ENCODE measurements at regions not wholly inside any gene's neighbourhood (a gene's known extent, or its start where the extent isn't known, plus 50 kb on each side); places are given as distances from the start of the nearest gene placed in this dataset.
"Not testable (repeated sequence)": the region's sequence is repeated elsewhere in the genome, so short reads cannot be mapped to it uniquely, and the experiment has no call there.

GRCh38 chr12:33533527-33533926 is 93.9 kb upstream of the SYT10 start:
- TF ChIP-seq CTCF (IDR thresholded peaks at IDR 0.05; ENCODE audit: insufficient read depth, low read depth, low read length): no peak
- H3K36me3 ChIP-seq (ENCODE audit: control insufficient read depth, insufficient read depth, low read length): no peaks in the 10 kb centered on the region
- DNase-seq (ENCODE audit: low read depth): no peak
- H3K4me3 ChIP-seq (ENCODE audit: low read depth, low read length): no peak overlapping the region
- no peaks in the 10 kb centered on the region for H3K27me3 ChIP-seq (ENCODE audit: control insufficient read depth, insufficient read depth, low read length)
- CTCF ChIA-PET: no interaction called here
- POLR2A ChIA-PET: no interaction called here

GRCh38 chr12:33536431-33536830 is 96.8 kb upstream of the SYT10 start:
- CTCF ChIA-PET: no interaction called here
- Histone ChIP-seq H3K27me3 (ENCODE audit: control insufficient read depth, insufficient read depth, low read length) (no peaks in the 10 kb centered on the region), H3K36me3 (ENCODE audit: control insufficient read depth, insufficient read depth, low read length) (no peaks in the 10 kb centered on the region), H3K4me3 (ENCODE audit: low read depth, low read length) (no peak overlapping the region)
- DNase-seq (ENCODE audit: low read depth): no peak
- POLR2A ChIA-PET: no interaction called here
- TF ChIP-seq CTCF (IDR thresholded peaks at IDR 0.05; ENCODE audit: insufficient read depth, low read depth, low read length): no peak

- CTCF ChIA-PET: no interaction called here
- Histone ChIP-seq H3K27me3 (ENCODE audit: control insufficient read depth, insufficient read depth, low read length) (no peaks in the 10 kb centered on the region), H3K36me3 (ENCODE audit: control insufficient read depth, insufficient read depth, low read length) (no peaks in the 10 kb centered on the region), H3K4me3 (ENCODE audit: low read depth, low read length) (no peak overlapping the region)
- DNase-seq (ENCODE audit: low read depth): no peak
- POLR2A ChIA-PET: no interaction called here
- TF ChIP-seq CTCF (IDR thresholded peaks at IDR 0.05; ENCODE audit: insufficient read depth, low read depth, low read length): no peak
Measured at GRCh38 chr12:33546004-33546403, 106.4 kb upstream of the SYT10 start.

- TF ChIP-seq CTCF (IDR thresholded peaks at IDR 0.05; ENCODE audit: insufficient read depth, low read depth, low read length): no peak
- CTCF ChIA-PET: no interaction called here
- POLR2A ChIA-PET: no interaction called here
- no peak overlapping the region for H3K4me3 ChIP-seq (ENCODE audit: low read depth, low read length)
- no peaks in the 10 kb centered on the region for H3K36me3 ChIP-seq (ENCODE audit: control insufficient read depth, insufficient read depth, low read length)
- H3K27me3 ChIP-seq (ENCODE audit: control insufficient read depth, insufficient read depth, low read length): no peaks in the 10 kb centered on the region
- no peak for DNase-seq (ENCODE audit: low read depth)
Measured at GRCh38 chr12:33547084-33547483, 107.5 kb upstream of the SYT10 start.

- H3K36me3 ChIP-seq (ENCODE audit: control insufficient read depth, insufficient read depth, low read length); H3K27me3 ChIP-seq (ENCODE audit: control insufficient read depth, insufficient read depth, low read length); DNase-seq (ENCODE audit: low read depth); CTCF ChIA-PET; POLR2A ChIA-PET; H3K4me3 ChIP-seq (ENCODE audit: low read depth, low read length): not testable (repeated sequence)
Measured at GRCh38 chr12:33550214-33550613, 110.6 kb upstream of the SYT10 start.

- ChIA-PET POLR2A (no interaction called here), CTCF (no interaction called here)
- Histone ChIP-seq H3K4me3 (ENCODE audit: low read depth, low read length) (no peak overlapping the region), H3K27me3 (ENCODE audit: control insufficient read depth, insufficient read depth, low read length) (no peaks in the 10 kb centered on the region), H3K36me3 (ENCODE audit: control insufficient read depth, insufficient read depth, low read length) (no peaks in the 10 kb centered on the region)
- no peak for DNase-seq (ENCODE audit: low read depth)
- TF ChIP-seq CTCF (IDR thresholded peaks at IDR 0.05; ENCODE audit: insufficient read depth, low read depth, low read length): no peak
Measured at GRCh38 chr12:33551006-33551405, 111.4 kb upstream of the SYT10 start.

Data from BJ (cell line).